GM23248 (cell line): ENCODE measurements at regions not wholly inside any gene's neighbourhood (a gene's known extent, or its start where the extent isn't known, plus 50 kb on each side); places are given as distances from the start of the nearest gene placed in this dataset.
"Not testable (repeated sequence)": the region's sequence is repeated elsewhere in the genome, so short reads cannot be mapped to it uniquely, and the experiment has no call there.

Source experiments
- DNase-seq: peaks from one replicate; pipeline ENCODE4 v3.0.0-alpha.2; 2015
- H2AFZ ChIP-seq: fragments of 200-600 bp; sonication (generic); 2 replicates; pipeline ENCODE4 v1.6.1; 2016; ENCODE audit warnings: antibody characterized with exemption
- H3F3A ChIP-seq: fragments of 200-600 bp; sonication (generic); 2 replicates; pipeline ENCODE4 v1.6.1; 2016; ENCODE audit warnings: mild to moderate bottlenecking, antibody characterized with exemption, mixed run types; ENCODE audit not compliant: insufficient read depth
- H3K27ac ChIP-seq: fragments of 200-600 bp; sonication (generic); 2 replicates; pipeline ENCODE4 v1.5.1; 2016; ENCODE audit warnings: mild to moderate bottlenecking
- H3K27me3 ChIP-seq: fragments of 200-600 bp; sonication (generic); replicated peaks from 2 replicates; pipeline ENCODE4 v1.6.1; 2016; ENCODE audit warnings: mild to moderate bottlenecking; ENCODE audit not compliant: insufficient read depth
- H3K36me3 ChIP-seq: fragments of 200-600 bp; sonication (generic); 2 replicates; pipeline ENCODE4 v1.6.1; 2016; ENCODE audit warnings: low read depth, mild to moderate bottlenecking
- H3K4me1 ChIP-seq: fragments of 200-600 bp; sonication (generic); 2 replicates; pipeline ENCODE4 v1.6.1; 2016; ENCODE audit warnings: mild to moderate bottlenecking; ENCODE audit not compliant: insufficient read depth
- H3K4me2 ChIP-seq: fragments of 200-600 bp; sonication (generic); one replicate; pipeline ENCODE4 v1.6.1; 2016; ENCODE audit warnings: mild to moderate bottlenecking; ENCODE audit not compliant: unreplicated experiment
- H3K4me3 ChIP-seq: fragments of 200-600 bp; sonication (generic); 2 replicates; pipeline ENCODE4 v1.5.1; 2016; ENCODE audit warnings: mild to moderate bottlenecking
- H3K79me2 ChIP-seq: fragments of 200-600 bp; sonication (generic); 2 replicates; pipeline ENCODE4 v1.6.1; 2016; ENCODE audit warnings: mild to moderate bottlenecking; ENCODE audit not compliant: insufficient read depth
- H3K9ac ChIP-seq: fragments of 200-600 bp; sonication (generic); 2 replicates; pipeline ENCODE4 v1.6.1; 2016; ENCODE audit warnings: mild to moderate bottlenecking
- H3K9me2 ChIP-seq: fragments of 200-600 bp; sonication (generic); 2 replicates; pipeline ENCODE4 v1.6.1; 2016; ENCODE audit warnings: mixed run types, mild to moderate bottlenecking, moderate library complexity; ENCODE audit not compliant: insufficient read depth
- H3K9me3 ChIP-seq: fragments of 200-600 bp; sonication (generic); one replicate; pipeline ENCODE4 v1.6.1; 2017; ENCODE audit warnings: low read depth
- H4K20me1 ChIP-seq: fragments of 200-600 bp; sonication (generic); 2 replicates; pipeline ENCODE4 v1.6.0; 2016; ENCODE audit not compliant: insufficient read depth
- EZH2 ChIP-seq: fragments of 200-600 bp; sonication (generic); IDR thresholded peaks from 2 replicates; pipeline ENCODE4 v1.6.1; 2018; ENCODE audit warnings: antibody characterized with exemption, mild to moderate bottlenecking; ENCODE audit not compliant: insufficient read depth, poor library complexity, severe bottlenecking
- EZH2phosphoT487 ChIP-seq: fragments of 200-600 bp; sonication (generic); IDR thresholded peaks from 2 replicates; pipeline ENCODE4 v1.6.1; 2018; ENCODE audit warnings: antibody characterized with exemption, moderate library complexity, mild to moderate bottlenecking, low read depth; ENCODE audit not compliant: insufficient read depth
- WGBS, 2 experiments: methylation state at CpG; one replicate each; pipeline ENCODE4 v1.1.6; 2015 to 2017; ENCODE audit warnings: low lambda C conversion rate in 2 of 2, low coverage in 1 of 2; ENCODE audit errors: missing lambda C conversion rate in 2 of 2; 5-methylcytosine and 5-hydroxymethylcytosine counted together
- in situ Hi-C: fragments of 300-500 bp; cut with MboI; formaldehyde crosslinking; loops from 2 replicates; pipeline ENCODE4 v1.15.0; 2020

DNA sequence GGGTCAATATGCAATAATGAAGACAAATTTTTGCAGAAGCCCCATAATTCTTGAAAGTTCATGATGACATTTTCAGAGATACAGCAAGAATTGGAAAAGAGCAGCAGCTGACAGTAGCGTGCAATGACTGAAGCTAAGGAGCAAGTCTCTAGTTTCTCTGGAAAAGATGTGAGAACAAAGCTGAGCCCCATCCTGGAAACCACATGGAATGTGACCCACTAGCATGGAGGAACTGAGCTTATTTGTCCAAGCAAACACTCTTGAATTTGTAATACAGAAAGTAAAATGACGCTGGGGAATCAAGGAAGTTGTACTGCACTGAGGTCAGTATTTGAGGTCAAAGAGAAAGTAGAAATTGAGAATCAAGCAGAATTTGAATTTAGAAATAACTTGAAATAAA lies 1447.2 kb downstream of the FSTL5 start:
- Histone ChIP-seq H3K4me2 (no peak overlapping the region), H3K36me3 (no peaks in the 10 kb centered on the region), H3K4me1 (no peaks in the 10 kb centered on the region), H3K9me3 (no peaks in the 10 kb centered on the region), H3K79me2 (no peaks in the 10 kb centered on the region), H3K27me3 (no peaks in the 10 kb centered on the region), H3K4me3 (no peak overlapping the region), H4K20me1 (no peaks in the 10 kb centered on the region), H2AFZ (no peak overlapping the region), H3K9me2 (no peaks in the 10 kb centered on the region), H3F3A (no peaks in the 10 kb centered on the region), H3K9ac (no peak overlapping the region), H3K27ac (no peak overlapping the region)
- DNase-seq = no peak
- TF ChIP-seq EZH2phosphoT487 (no peak), EZH2 (no peak)
- 18 to 20% methylated on average over 2 of the region's 2 CpGs for WGBS, 2 experiments
- in situ Hi-C loops = no loop called here

DNA sequence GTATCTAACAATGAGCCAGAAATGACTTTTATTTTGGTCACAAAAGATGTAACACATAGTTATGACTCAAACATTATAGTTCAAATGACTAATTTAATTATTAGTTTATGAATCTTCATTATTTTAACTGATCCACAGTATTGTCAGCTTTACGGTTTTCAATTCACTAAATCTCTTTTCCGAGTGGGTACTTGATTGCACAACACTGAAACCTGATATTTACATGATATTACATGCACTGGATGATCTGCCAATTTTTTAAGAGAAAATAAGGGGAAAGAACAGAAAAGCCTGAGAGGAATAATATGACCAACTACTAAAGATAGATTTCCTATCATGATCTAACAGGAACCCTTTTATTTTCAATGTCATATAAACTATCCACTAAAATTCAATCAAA lies 1446.0 kb downstream of the FSTL5 start:
- H3K36me3 ChIP-seq = no peaks in the 10 kb centered on the region
- no peaks in the 10 kb centered on the region for H3K4me1 ChIP-seq
- H3K79me2 ChIP-seq = no peaks in the 10 kb centered on the region
- WGBS, 2 experiments = 10% methylated on average over 2 of the region's 2 CpGs
- H3K27me3 ChIP-seq = no peaks in the 10 kb centered on the region
- in situ Hi-C loops = no loop called here
- H3K9me3 ChIP-seq = no peaks in the 10 kb centered on the region
- H3F3A ChIP-seq = no peaks in the 10 kb centered on the region
- no peak for DNase-seq
- H3K9me2 ChIP-seq = no peaks in the 10 kb centered on the region
- no peak overlapping the region for H3K27ac ChIP-seq
- H3K4me3 ChIP-seq = no peak overlapping the region
- TF ChIP-seq EZH2 (no peak), EZH2phosphoT487 (no peak)
- no peak overlapping the region for H2AFZ ChIP-seq
- H3K4me2 ChIP-seq = no peak overlapping the region
- H3K9ac ChIP-seq = no peak overlapping the region
- no peaks in the 10 kb centered on the region for H4K20me1 ChIP-seq

DNA sequence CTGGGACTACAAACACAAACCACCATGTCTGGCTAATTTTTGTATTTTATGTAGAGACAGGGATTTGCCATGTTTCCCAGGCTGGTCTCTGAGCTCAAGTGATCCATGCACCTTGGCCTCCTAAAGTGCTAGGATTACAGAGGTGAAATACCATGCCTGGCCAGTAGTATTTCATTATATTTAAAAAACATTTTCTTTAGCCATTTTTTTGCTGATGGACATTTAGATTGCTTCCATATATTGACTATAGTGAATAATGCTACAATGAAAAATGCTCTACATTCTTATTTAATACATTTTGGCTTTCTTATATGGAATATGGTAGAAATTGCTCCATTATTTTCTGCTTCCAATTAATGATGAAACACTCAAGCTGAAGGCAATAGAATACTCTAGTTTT lies 1439.7 kb downstream of the FSTL5 start:
- in situ Hi-C loops = no loop called here
- no peaks in the 10 kb centered on the region for H3K27me3 ChIP-seq
- no peaks in the 10 kb centered on the region; the same call in 1 of the 2 replicates for H3K9me2 ChIP-seq
- H3K79me2 ChIP-seq = no peaks in the 10 kb centered on the region
- H2AFZ ChIP-seq = no peak overlapping the region
- H3K4me3 ChIP-seq = no peak overlapping the region
- H4K20me1 ChIP-seq = no peaks in the 10 kb centered on the region
- no peaks in the 10 kb centered on the region for H3K36me3 ChIP-seq
- H3K9ac ChIP-seq = no peak overlapping the region
- TF ChIP-seq EZH2phosphoT487 = no peak
- no peak for TF ChIP-seq EZH2
- H3F3A ChIP-seq = no peaks in the 10 kb centered on the region
- H3K4me1 ChIP-seq = no peaks in the 10 kb centered on the region
- peaks cover 3% of the 10 kb centered on the region for H3K9me3 ChIP-seq
- no peak overlapping the region for H3K27ac ChIP-seq
- no peak for DNase-seq
- no peak overlapping the region for H3K4me2 ChIP-seq

DNA sequence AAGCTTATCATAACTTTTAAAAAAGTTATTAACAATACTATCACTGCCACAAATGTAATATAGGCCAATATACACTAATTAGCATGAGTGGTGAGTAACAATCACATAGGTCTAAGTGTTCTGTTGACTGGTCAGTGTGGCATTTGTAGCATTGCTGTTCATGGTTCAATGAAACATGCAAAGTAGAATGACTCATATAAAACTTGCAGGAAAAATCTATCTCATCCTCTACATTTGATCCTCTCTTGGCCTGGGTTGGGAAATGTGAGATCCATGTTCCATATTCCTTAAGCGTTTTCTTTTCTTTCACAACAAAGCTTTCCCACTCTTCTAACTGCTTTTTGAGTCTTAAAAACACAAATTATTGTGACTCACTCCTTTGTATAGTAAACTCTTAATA lies 1418.7 kb downstream of the FSTL5 start:
- Histone ChIP-seq H3K36me3 (no peaks in the 10 kb centered on the region), H4K20me1 (no peaks in the 10 kb centered on the region), H3K9me2 (no peaks in the 10 kb centered on the region), H3K27me3 (no peaks in the 10 kb centered on the region), H2AFZ (no peak overlapping the region), H3K79me2 (no peaks in the 10 kb centered on the region), H3K9me3 (no peaks in the 10 kb centered on the region), H3K9ac (no peak overlapping the region), H3K4me1 (no peaks in the 10 kb centered on the region), H3K4me2 (no peak overlapping the region), H3F3A (no peaks in the 10 kb centered on the region), H3K4me3 (no peak overlapping the region), H3K27ac (no peak overlapping the region)
- DNase-seq = no peak
- no peak for TF ChIP-seq EZH2
- no peak for TF ChIP-seq EZH2phosphoT487
- WGBS, 2 experiments = 0 to 4% methylated on average over 1 of the region's 1 CpG
- in situ Hi-C loops = no loop called here

DNA sequence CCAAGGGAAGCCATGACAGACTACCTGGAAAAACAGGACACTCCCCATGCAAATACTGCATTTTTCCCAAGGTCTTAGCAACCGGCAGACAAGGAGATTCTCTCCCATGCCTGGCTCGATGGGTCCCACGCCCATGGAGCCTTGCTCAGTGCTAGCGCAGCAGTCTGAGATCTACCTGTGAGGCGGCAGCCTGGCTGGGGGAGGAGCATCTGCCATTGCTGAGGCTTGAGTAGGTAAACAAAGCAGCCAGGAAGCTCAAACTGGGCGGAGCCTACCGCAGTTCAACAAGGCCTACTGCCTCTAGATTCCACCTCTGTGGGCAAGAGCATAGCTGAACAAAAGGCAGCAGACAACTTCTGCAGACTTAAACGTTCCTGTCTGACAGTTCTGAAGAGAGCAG lies 1417.2 kb downstream of the FSTL5 start:
- H3K9me2 ChIP-seq, H3K4me2 ChIP-seq, H3K9ac ChIP-seq, H3K79me2 ChIP-seq, H3K4me3 ChIP-seq, in situ Hi-C loops, H3K9me3 ChIP-seq, H3K36me3 ChIP-seq, DNase-seq, H2AFZ ChIP-seq, H3K27ac ChIP-seq, H3K27me3 ChIP-seq, H3K4me1 ChIP-seq, H3F3A ChIP-seq, H4K20me1 ChIP-seq: not testable (repeated sequence)
- WGBS, 2 experiments = 23 to 30% methylated on average over 8 of the region's 8 CpGs
